ENCODE measurements at regions not wholly inside any gene's neighbourhood (a gene's known extent, or its start where the extent isn't known, plus 50 kb on each side); places are given as distances from the start of the nearest gene placed in this dataset.
"Not testable (repeated sequence)": the region's sequence is repeated elsewhere in the genome, so short reads cannot be mapped to it uniquely, and the experiment has no call there.

DNA sequence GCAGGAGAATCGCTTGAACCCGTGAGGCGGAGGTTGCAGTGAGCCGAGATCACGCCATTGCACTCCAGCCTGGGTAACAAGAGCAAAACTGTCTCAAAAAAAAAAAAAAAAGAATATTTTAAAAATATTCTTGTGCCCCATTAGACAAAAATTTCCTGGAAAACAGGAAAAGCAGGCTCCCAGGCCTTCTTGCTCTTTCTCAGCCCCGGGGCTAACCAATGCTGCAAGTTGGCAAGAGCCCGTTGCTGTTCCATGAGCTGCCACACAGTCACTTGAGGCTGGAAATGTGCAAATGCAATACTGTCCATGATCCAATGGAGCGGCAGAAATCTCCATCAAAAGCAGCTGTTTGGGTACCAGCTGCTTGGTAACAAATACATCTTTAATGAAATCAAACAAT lies 994.7 kb downstream of the VRK1 start:
- DNase-seq (ENCODE audit: low spot score): no peak

GRCh38 chr14:97796511-97796910 lies 999.3 kb downstream of the VRK1 start:
- DNase-seq (ENCODE audit: low spot score): no peak

DNA sequence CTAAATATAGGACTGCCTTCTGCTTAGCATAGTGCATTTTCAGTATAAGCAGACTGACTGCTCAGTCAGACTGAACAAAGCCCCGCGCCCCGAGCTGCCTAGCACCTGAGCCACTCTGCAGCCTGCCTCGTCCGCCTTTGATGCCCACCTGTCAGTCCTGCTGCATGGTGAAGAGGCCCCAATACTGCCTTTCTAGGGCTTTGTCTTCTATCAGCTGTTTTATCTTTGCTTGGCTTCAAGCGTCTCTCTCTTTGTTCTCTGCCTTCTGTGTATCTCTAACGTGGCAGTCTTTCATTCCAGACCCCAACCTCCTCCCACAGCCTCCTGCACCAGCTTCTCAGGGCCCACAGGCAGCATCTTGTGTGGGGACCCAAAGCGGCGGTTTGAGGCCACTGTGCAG lies 1001.0 kb downstream of the VRK1 start:
- DNase-seq (ENCODE audit: low spot score): no peak

DNA sequence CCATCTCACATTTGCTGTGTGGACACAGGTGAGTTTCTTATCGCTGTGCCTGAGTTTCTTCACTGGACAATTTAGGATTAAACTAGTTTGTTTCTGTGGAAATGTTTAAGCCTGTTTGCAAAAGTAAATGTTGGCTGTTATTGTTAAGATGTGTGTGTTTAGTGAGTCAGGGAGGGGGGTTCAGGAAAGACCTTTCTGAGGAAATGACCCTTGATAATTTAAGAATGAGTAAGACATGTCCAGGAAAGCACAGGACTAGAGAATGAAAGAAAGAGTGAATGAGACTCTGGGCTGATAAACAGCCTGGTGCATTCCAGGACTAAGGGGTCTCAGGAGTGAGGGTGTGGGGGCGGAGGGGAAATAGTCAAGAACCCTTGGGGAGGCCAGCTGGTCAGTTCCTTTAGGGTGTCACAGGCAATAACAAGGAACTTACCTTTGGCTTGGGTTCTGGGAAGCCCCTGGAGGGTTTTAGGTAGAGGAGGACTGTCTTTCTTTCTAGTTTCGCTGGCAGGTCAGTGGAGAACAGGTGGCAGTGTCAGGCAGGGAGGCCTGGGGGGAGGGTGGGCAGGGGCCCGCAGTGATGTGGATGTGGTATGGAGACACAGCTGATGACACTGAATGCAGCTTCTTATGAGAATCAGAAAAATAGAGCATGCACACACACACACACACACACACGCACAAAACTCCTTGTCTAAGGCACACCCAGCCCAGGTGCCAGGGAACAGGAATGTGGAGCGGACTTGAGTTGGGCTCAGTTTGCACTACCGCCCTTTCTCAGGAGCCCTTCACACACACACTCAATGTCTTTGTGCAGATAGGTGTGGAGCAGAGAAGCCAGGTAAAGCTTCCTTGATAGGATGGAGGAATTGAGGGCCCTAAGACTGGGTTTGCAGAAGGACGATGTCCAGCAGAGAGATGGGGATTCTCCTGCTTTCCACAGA lies 1005.5 kb downstream of the VRK1 start:
- DNase-seq (ENCODE audit: low spot score): no peak

DNA sequence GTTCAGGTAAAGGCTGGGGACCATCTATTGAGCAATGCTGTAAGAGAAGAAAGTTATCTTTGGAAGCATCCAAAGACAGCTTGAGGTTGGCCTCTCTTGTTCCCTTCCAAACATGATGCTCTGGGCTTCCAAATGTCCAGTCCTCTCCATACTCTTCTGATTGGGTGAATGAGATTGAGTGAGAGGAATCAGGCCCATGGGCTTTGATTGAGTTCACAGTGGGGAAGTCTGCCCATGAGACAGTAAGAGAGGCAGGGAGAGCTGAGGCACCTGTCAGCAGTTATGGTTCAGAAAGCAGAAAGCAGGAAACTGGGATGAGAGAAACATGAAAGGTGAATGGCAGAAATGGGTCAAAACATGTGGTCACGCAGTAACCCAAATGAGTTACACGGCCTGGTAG lies 1006.9 kb downstream of the VRK1 start:
- no peak for DNase-seq (ENCODE audit: low spot score)

DNA sequence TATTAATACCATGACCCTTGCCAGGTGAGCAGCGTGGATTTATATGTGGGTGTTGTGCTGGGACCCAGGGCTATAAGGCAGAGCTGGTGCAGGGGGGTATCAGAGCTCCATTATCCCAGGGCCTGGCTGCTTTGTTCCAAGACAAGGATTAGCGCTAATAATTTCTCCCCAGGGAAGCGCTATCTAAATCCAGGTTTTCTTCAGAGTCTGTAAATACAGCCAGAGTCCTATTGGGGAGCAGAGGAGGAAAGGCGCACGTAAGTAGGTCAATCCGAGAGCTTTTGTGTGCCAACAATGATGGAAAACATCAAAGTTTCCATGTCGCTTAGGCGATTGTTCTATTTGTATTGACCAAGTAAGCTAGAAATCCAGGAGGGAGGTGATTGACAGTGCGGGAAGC lies 1009.7 kb downstream of the VRK1 start:
- DNase-seq (ENCODE audit: low spot score): no peak

- not testable (repeated sequence) for DNase-seq (ENCODE audit: low spot score)
These were observed 1011.4 kb downstream of the VRK1 start for GRCh38 chr14:97808541-97808940.

- DNase-seq (ENCODE audit: low spot score): no peak
These were observed 1016.4 kb downstream of the VRK1 start for GRCh38 chr14:97813556-97813955.

- DNase-seq (ENCODE audit: low spot score): no peak
These were observed 1023.6 kb downstream of the VRK1 start for GRCh38 chr14:97820781-97821180.

DNA sequence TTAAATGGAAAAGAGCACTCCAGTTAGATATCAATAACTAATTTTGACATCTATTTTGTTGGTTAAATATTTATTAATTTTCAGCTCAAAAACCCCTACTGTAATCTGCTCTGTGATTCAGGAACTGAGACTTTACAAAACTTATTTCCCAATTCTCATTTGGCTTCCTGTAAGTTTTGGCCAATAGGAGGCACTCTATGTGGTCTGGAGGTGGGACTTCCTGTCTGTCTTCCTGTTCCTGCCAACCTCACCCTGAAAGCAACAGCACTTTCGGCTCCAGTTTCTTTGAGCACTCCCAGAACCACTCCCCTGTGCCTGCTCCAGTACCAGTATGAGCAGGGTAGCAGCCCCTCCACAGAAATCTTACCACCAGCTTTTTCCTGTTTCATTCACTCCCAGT lies 1027.0 kb downstream of the VRK1 start:
- DNase-seq (ENCODE audit: low spot score): no peak

DNA sequence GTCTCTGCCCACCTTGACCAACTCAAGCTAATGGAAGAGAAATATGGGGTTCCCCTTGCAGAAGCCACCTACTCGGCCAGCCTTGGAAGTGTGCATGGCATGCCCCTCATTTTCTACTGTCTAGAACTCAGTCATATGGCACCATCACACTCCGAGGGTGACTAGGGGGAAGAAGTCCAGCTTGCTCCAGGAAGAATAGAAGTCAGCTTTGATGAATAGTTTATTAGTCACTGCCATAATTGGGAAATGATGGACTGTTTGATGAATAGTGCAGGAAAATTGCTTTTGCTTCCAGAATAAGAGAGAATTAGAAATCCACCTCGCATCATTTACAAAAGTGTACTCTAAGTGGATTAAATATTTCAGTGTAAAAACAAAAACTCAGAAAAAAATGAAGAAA lies 1030.6 kb downstream of the VRK1 start:
- no peak for DNase-seq (ENCODE audit: low spot score)

DNA sequence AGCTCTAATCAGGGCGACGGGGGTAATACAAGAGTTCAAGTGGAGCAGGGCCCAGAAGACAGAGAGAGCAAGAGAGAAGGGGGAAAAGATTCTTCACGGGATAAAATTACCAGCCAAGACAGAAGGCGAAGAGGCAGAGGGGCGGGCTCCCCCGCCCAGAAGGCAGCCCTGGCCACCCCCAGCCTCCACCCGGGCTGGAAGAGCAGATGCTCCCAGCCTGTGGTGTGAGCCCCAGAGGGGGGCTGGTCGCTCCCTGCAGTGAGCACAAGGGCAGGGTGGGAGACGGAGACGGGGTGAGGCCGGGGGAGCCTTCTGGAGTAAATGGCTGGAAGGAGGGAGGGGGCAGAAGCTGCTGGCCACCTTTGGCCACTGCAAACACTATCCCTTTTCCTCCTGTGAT lies 1035.6 kb downstream of the VRK1 start:
- no peak for DNase-seq (ENCODE audit: low spot score)

DNA sequence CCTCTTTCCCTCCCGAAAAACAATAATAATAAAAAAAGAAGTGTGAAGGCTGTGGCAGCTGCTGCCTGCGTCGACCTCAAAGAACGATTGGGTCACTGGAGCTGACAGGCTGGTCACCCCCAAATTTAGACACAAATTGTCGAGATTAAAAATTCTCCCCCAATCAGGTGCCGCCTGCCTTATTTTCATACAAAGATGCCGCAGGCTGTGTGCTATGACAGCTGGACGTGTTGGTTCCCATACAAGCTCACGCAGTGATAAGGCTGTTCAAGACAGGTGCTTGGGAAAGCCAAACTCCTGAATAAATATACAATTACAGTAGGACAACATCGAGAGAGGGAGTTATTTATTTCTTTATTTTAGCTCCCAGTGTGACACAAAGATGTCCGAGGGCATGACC lies 1041.8 kb downstream of the VRK1 start:
- no peak for DNase-seq (ENCODE audit: low spot score)

GRCh38 chr14:97840159-97840558 lies 1043.0 kb downstream of the VRK1 start:
- DNase-seq (ENCODE audit: low spot score): no peak

DNA sequence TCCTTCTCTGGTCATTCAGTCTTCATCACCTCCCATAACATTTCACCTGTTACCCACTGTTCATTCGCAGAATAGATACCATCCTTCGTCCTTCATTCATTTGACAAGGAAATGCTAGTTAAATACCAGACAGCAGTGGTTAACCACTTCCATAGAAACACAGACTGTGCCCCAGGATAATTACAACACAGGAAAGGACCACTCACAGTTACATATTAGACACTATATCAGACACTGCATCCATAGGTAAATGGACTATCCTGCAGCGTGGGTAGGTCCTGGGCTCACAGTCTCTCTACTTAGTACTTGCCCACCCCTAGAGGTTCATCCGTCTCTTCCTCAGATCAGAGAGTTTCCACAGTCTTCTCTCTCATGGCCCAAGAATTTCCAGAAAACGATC lies 1044.6 kb downstream of the VRK1 start:
- DNase-seq (ENCODE audit: low spot score): no peak

DNA sequence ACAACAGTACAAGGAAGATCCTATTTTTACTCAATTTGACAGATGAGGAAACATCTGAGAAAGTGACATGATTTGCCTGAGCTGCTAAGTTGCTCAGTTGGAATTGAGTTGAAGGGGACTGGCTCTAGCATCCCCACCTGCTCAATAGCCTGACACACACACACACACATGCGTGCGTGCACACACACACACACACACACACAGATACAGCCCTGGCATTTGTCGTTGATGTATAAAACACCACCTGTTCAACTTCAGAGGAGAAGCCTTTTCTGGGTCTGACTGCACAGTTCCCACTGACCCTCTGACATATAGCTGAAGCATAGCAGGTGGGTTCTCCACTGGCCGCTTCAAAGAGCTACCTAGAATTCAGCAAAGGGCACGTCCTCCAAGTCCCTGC lies 1045.9 kb downstream of the VRK1 start:
- no peak for DNase-seq (ENCODE audit: low spot score)

DNA sequence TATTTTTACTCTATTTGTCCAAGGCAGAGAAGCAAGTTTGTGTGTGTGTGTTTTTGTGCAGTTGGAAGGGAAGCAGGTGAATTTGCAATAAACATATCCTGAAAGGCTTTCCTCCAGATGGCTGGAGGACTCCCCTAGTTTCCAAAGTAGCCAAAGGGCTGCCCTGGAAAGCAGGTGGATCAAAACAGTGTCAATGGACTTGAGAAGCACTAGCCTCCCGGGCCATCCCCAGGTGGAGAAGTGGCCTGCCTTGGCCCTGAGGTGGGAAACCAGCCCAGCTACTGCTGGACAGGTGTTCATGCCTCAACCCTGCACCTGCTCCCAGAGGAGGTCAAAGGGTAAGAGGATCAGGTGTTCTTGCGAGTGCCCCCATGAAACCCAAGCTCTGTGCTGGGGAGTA lies 1046.9 kb downstream of the VRK1 start:
- no peak for DNase-seq (ENCODE audit: low spot score)

GRCh38 chr14:97846156-97846555 lies 1049.0 kb downstream of the VRK1 start:
- peak; percentile 3 for DNase-seq (ENCODE audit: low spot score)

GRCh38 chr14:97848317-97848980 lies 1051.3 kb downstream of the VRK1 start:
- DNase-seq (ENCODE audit: low spot score): no peak

DNA sequence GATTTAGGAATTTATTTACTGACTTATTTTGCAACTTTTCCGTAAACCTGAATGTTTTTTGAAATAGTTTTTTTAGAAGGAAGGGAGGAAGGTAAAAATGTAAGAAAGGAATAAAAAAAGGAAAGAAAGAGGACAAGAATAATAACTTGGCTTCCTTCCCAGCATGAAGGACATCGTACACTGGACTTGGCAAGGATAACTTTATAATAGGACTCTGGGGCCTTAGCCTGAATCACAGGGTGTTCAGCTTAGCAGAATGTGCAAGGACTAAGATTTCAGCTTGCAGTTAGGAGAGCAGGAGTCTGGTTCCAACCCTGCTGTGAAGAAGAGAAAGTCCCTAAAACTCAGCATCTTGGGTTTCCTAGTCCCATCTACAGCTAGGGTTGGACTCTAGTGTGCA lies 1053.3 kb downstream of the VRK1 start:
- DNase-seq (ENCODE audit: low spot score): no peak

DNA sequence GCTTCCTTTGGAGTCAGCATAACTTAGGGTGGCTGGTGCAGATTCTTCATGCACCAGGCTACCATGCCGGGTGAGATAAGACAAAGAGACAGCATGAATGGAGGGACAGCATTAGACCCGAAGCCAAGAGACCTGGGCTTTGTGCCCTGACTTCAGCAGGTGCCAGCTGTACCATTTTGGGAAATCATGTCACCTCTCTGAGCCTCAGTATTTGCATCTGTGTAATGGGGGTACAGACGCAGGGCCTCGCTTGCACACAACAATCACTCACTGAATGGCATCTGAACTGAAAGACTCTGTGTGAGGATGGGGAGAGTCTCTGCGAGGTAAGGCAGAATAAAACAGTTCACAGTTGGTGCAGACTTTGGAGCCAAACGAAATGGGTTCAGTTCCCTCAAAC lies 1053.7 kb downstream of the VRK1 start:
- no peak for DNase-seq (ENCODE audit: low spot score)

- no peak for DNase-seq (ENCODE audit: low spot score)
These were observed 1054.3 kb downstream of the VRK1 start for GRCh38 chr14:97851428-97851995.

GRCh38 chr14:97854918-97855317 lies 1057.7 kb downstream of the VRK1 start:
- no peak for DNase-seq (ENCODE audit: low spot score)

Data from CD4-positive, alpha-beta T cell treated with Interleukin-15 for 4 hours (primary cell).